Testis (tissue), 2 donors: ENCODE measurements at regions not wholly inside any gene's neighbourhood (a gene's known extent, or its start where the extent isn't known, plus 50 kb on each side); places are given as distances from the start of the nearest gene placed in this dataset.

Experiments used
- CTCF ChIP-seq, 3 experiments: fragments of 450-650 bp in 2 of 3; fragments of 200-600 bp in 1 of 3; sonication (generic) in 1 of 3; IDR thresholded peaks; one replicate each; pipeline ENCODE4 v1.5.1; 2016 to 2019; ENCODE audit warnings: antibody characterized with exemption in 3 of 3, mild to moderate bottlenecking in 2 of 3, moderate library complexity in 1 of 3
- POLR2A ChIP-seq: fragments of 450-650 bp; IDR thresholded peaks from one replicate; pipeline ENCODE4 v1.6.1; 2017; ENCODE audit warnings: antibody characterized with exemption, mild to moderate bottlenecking, moderate library complexity

DNA sequence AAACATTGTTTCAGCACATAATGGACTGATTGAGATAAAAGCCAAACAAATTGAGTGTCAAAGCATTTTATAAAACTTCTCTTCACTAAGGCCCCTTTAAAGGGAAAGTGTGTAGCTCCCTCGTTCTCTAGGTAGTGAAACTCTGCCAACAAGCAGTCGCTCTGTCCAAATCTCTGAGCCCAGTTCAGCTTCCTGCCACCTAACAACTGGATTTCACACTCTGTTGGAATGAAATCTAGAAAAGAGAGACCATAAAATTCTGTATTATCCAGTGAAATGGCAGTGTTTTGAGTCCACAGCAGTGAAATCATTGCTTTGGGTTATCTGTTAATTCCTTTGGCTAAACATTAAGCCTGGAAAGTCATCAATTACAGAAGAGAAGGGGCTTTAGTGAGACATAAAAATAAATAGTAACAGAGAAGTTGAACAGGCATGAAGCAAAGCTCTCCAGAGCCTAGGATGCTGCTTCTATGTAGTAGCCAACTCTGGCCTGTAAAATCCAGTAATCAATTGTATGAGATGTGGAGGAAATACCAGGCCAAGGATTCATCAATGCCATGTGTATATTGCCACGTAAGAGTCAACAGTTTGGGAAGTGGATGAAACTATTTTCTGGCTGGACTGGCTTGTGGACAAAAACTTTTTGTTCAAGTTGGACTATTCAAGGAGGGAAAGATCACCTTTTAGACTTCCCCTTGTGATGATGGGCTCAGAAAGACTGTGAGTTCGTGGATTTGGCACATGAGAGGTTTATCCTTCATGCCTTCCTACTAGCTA lies 122.5 kb downstream of the WIF1 start:
- no peak for TF ChIP-seq CTCF (IDR thresholded peaks at IDR 0.05)
- TF ChIP-seq POLR2A, result no peak
